Amniotic stem cell (primary cell): ENCODE measurements at regions not wholly inside any gene's neighbourhood (a gene's known extent, or its start where the extent isn't known, plus 50 kb on each side); places are given as distances from the start of the nearest gene placed in this dataset.

ENCODE experiments used
- DNase-seq: peaks from one replicate; lab custom pipeline; 2025; lab: John Stamatoyannopoulos, UW

DNA sequence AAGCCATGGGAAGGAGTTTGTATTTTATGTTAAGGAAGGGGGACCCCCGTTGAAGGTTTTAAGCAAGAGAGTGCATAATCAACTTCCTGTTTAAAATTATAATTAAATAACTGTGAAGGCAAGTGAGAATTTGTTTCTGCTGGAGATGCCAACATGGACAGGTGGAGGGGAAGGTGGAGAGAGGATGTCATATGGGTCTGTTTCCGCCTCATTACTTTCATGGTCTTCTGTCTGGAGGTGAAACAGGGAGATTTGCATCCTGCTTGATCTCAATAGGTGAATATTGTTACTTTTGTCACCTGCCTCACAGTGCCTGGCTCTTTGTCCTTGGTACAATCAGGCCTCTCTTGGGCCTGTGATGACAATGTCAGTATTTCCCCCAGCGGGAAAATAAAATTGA is 300.6 kb upstream of the LMCD1 start:
- no peak for DNase-seq

DNA sequence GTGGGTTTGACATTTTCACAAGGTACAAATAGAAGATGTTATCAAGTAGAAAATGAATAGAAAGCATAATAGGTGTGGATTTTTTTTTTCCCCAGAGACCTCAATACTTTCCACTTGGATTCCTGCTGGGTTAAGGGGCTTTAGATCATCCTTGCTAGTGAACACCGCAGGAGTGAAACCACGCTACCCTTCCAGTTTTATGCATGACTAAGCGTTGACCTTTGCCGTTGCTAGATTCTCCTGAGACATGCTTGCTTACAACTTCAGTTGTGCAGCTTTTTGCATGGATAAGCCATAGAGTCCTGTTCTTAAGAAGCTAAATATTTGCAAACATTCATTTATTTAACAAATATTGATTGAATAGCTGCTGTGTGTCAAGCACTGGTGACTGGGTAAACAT is 299.7 kb upstream of the LMCD1 start:
- no peak for DNase-seq

DNA sequence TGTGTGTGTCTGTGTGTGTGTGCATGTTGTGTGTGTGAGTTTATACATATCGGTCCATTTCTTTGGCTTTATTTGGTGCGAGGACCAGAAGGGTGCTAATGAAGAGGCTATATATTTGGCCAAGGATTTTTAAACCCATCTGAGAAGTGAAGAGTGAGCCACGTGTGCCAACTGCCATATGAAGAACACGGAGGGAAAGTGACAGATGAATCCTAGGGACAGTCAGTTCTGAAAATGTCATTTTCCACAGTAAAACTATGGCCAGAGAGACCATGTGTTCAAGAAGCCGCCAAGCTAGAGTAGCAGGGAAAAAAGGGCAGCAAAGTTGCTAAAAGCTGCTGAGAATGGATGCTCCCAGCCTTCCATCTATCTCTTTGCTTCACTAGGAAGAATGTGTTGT is 297.3 kb upstream of the LMCD1 start:
- DNase-seq = no peak

DNA sequence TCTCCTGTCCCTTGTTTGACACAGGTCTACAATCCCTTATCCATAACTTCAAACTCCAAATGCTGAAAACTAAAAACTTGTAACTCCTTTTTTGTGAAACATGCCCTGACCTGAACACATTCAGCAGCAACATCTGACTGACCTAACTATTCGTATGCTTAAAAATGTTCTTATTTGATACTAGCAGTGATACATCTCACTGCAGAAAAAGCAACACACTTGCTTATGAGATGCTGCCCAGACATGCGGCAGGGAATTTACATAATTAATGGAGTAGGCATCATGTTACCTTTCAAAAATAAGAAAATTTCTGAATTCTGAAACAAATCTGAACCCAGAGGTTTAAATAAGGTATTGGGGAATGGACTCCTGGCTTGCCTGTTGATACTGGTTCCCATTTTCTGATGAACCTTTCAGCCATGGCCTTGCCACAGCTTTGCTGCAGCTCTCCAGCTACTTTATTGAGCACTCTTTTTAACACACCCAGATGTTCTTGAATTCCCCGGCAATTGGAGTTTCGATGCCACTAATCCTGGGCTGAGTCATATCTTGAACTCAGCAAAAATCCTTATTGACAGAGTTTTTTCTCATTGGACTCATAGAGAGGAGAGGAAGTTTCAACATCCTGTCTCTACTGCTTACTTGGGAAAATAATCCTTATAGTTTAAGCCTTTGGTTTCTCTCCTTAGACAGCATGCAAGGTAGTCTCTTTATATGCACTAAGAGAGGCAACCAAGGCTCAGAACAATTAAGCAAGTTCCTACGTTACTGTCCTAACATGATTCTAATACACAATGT is 296.6 kb upstream of the LMCD1 start:
- no peak for DNase-seq

DNA sequence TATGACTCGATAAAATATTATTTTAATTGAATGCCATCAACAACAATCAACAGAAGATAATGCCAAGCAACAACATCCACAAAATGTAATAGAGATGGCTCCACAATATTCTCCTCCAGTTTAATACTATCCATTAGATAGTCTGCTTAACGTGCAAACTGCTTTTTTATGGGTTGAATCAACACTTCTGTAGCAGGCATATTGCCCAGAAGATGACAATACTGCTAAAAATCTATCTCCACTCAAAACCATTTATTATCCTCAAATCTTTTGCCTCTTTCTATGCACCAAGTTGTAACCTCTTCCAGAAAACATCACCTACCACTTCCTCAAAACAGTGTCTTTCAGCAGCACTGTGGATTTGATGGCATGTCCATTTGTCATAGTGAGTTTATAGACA is 295.7 kb upstream of the LMCD1 start:
- no peak for DNase-seq

DNA sequence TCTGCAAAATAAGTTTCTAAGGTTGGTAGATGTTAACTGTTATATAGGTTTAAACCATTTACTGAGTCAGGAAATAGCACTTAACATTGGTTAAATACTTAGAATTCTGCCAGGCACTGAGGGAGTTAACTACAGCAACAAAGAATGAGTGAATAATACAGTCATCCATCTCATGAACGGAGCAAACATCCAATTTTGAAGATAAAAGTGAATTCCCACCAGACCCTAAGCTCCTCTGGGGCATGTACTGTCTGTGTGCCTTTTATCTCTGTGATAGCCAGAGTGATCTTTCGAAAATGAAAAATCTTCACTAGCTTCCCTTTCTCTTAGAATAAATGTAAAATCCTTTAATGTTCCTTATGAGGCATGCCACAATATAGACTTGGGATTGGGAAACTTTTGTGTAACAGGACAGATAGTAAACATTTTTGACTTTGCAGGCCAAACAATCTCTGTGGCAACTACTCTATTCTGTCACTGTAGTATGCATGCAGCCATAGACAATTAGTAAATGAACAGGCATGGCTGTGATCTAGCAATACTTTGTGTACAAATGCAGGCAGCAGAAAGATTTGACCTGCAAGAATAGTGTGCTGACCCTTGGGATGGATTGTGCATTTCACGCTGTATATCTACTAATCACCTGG is 294.5 kb upstream of the LMCD1 start:
- no peak for DNase-seq

DNA sequence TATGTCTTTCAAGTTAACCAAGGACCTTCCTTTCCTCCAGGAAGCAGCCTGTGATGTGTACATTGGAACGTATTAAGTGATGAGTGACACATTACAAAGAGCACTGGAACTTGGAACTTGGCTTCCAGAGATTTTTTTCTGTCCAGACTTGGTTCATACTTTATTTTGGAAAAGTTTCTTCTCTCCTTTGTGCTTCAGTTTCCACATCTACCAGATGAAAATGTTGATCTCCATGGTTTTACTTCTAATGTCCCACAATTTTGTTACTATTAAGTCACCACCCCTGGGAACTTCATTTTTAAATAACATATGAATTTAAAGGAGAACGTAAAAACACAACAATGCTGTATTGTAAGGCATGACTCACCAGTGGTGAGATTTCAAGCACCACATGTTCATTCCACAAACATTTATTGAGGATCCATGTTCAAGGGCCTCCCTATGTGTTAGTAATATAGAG is 290.7 kb upstream of the LMCD1 start:
- no peak for DNase-seq

DNA sequence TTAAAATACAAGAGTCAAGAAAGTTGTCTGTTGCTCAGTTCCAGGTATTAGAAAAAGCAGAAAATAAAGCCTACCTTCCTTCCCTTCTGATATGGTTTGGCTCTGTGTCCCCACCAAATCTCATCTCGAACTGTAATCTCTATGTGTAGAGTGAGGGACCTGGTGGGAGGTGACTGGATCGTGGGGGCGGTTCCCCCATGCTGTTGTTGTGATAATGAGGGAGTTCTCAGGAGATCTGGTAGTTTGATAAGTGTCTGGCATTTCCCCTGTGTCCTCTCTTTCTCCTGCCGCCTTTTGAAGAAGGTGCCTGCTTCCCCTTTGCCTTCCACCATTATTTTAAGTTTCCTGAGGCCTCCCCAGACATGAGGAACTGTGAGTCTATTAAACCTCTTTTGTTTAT is 288.8 kb upstream of the LMCD1 start:
- no peak for DNase-seq

DNA sequence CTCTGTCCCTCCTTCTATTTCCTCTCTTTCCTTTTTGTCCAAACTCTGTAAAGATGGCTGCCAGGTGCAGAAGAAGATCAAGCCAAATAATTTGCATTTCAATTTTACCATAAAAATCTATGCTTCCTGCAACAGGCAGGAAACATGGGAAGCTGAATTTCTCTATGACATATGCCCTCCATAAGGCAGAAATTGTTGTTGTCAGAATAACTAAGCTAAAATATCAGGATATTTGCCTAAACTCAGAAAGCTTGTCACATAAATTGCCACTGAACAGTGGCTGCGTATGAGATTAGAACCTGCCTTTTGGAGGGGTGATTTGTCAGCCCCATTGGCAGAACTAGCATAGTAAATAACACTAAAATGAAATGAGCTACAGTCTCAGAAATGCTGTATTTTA is 288.3 kb upstream of the LMCD1 start:
- DNase-seq = no peak

DNA sequence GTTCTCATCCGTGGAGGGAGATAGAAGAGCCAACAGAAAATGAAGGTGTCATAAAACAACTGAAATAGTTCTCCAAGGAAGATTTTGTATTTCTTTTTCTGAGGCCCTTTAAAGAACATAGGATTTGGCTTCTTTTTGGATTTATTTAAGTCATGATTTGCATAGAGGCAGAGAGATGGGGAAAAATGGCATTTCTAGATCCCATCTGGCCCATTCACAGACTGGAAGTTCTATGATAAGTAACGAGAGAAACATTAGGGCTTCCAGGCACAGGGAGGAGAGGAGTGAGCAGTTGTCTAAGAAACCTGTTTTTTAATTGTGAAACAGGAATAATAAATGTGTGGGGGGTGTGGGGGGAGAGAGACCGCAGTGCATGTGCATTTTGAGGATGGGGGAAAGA is 285.8 kb upstream of the LMCD1 start:
- no peak for DNase-seq

DNA sequence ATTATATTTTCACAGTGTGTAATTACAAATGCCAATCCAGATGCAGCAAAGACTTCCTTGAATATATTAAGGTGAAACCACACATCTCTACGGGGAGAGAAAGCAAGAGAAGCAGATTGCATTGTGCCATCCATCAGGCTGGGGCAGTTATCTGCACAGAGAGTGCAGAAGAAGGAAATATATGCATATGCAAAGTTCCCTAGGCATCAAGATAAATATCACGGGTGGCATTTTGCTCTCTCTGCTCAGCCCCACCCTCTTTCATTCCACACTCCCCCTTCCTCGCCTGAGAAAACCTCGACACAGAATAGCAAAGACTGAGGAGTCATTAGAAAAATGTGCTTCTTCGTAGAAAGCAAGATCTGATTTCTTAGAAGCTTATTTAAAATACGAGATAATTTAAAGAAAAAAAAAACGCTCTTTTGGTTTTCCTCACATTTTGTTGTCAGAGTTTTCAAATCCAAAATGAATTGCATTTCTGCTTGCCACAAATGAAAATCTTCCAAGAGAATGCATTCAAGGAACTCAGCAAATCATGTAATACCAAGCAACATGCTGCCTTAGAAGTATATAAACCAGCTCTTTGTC is 283.2 kb upstream of the LMCD1 start:
- no peak for DNase-seq

DNA sequence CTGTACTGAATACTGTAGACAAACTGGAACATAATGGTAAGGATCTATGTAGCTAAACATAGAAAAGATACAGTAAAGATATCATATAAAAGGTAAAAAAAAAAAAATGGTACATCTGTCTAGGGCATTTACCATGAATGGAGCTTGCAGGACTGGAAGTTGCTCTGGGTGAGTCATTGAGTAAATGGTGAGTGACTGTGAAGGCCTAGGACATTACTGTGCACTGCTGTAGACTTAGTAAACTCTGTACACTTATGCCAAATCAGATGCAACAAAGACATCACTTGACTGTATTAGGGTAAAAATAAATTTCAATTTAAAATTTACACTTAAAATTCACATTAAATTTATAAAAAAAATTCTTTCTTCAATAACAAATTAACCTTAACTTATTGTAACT is 281.3 kb upstream of the LMCD1 start:
- no peak for DNase-seq

DNA sequence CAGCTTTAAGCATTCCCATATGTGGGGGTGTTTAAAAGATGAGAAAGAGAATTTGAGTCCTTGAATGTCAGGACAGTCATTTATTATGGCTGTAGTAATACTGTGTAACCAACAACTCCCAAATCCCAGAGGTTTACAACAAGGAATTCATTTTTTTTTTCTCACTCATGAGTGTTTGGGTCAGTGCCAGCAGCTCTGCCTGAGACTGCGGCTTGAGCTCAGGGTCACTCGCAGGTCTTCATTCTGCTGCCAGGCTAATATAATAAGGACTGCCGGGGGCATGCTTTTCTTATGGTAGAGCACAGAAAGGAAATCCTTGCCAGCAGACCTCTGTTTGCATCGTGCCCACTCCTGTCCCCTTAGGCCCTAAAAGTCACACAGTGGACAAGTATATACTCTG is 277.9 kb upstream of the LMCD1 start:
- DNase-seq = no peak

DNA sequence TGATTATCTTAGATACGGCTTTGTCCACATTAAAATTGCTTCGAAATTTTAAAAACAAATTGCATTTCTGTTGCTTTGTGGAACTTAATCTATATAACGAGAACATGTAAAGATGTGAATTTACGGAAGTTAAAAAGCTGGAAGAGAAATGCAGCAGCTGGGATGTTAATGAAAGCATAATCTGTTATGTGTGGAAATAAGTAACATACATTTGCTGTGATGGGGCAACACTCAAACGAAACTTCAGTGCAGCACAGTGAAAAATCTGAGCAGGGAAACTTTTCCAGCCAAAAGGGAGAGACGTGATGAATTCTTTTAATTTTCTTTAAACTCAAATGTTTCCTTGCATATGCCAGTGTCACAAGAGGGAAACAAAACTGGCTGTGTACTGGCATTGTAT is 276.7 kb upstream of the LMCD1 start:
- DNase-seq = no peak

DNA sequence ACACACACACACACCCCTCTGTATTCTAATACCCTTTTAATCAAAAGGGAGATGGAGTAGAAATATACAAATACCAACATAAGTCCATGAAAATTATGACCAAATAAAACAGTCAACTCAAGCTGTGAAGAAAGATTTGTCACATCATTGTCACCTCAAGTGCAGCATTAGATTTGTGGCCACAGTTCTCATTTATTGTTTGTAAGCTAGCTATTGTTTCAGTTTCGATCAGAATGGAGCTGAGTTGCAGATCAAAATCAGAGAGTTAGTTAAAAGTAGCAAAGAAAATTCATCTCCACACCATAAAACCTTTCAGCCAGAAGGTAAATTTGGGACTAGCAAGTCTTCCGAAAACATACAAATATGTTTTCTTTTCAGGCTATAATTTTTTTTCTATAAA is 267.7 kb upstream of the LMCD1 start:
- no peak for DNase-seq

DNA sequence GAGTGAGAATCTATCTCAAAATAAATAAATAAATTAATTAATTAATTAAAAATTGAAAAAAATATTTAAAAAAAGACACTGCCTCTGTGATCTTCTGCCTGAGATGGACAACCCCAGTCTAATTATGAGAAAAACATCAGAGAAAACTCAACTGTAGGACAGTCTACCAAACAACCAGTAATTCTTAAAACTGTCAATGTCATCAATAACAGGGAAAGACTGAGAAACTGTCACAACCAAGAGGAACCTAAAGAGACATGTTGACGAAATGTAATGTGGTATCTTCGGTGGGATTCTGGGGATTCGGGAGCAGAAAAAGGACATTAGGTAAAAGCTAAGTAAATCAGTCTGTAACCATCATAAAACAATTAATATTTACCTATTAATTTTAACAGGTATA is 265.4 kb upstream of the LMCD1 start:
- DNase-seq = no peak

DNA sequence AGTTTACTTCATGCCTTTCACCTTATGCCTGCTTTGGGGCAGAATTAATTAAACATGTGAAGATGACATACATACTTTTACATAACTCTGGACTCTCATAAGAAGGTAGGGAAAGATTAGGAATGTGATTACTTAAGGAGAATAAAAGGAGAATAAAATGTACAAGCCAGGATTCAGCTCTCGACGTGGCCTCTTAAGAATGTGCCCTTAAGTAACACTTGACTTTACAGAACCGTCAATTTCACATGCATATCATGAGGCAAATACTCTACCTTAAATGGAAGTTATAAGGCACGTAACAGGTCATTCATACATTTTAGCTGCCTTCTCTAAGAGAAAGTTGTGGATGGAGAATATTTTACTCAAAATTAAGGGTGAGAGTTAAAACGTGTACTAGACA is 263.7 kb upstream of the LMCD1 start:
- DNase-seq = no peak

DNA sequence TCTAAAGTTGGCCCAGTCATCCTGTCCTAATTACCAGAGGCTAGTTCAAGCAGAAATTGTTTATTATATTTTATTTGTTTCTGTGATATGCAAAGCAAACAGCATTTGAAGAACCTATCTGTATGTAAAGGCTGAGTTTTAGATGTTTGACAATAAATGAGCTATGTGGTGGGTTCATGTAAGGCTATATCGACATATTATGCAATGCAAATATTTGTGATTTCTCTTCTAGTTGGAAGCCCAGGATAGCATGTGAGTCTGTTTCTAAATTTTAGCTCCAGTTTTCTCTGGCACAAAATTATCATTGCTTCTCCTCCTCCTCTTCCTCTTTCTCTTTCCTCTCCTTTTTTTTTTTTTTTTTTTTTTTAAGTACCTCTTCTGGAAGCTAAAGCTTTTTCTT is 263.2 kb upstream of the LMCD1 start:
- DNase-seq = no peak

DNA sequence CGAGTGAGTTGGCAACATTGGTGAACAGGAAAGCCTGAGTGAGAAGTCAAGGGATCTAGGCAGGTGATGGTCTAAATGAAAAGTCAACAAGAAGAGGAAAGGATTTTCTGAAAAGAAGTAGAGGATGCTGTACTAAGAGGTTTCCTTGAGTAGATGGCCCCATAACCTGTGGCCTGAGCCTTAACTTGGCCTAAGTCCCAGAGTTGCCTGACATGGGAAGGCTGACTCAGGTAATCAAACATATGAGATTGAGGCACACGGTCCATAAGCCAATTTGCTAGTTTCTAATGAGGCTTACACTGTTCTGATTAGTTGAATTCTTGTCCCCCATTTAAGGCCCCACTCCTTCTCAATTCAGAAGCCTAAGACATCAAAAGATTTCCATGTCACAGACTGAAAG is 262.5 kb upstream of the LMCD1 start:
- DNase-seq = no peak

DNA sequence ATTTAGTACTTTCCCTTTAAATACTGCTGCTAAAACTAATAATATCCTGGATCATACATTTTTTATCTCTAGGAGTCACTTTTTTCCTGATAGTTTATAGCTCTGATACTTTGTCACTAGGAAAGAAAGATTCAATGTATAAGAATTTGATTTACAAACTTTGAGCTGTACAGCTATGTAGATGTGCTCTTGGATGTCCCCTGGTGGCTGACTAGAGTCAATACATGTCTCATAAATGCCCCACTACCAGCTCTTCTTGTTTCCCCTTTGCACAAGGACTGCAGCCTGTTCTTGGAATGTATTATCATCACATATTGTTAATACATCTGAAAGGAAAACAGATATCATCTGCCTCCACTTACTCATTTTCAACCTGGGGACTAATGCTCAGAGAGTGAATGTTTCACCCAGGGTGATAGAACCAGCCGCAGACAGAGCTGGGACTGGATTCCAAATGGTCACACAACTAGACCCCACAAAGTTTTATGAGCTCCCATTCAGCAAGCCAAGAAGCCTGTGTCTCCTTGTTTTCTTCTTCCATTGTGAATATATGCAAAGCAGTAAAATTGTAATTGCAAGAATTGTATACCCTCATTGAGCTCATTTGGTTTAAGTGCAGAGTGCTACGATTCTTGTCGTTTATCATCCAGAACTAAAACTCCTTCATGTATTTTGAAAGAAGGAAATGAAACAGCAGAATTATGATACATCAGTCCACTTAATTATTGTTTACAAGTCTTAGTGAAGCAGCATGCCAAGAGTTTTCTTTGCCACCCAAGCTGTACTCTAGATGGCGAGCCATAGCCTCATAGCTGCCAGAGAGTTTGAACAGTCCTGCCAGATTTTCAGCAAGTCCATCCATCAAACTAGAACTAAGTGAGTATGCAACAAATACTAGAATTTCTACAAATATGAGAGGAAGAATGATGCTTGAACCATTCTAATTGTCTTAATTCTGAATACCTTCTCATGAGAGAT is 261.6 kb upstream of the LMCD1 start:
- DNase-seq = peak; percentile 20

DNA sequence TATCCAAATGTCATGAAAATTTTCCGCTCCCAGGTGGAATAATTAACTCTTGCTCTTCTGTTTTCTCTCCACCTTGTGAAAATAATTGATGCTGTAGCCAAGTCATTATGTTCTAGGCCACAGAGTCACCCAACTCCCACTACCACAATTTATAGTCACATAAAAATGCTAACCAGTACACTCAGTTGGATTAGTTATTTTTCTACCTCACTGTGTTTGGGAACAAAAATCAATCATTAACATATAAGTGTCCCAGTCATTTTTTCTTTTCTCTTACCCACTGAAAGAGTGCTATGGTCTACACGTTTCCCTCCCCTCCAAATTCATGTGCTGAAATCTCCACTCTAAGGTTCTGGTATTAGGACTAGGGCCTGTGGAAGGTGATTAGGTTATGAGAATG is 255.6 kb upstream of the LMCD1 start:
- DNase-seq = no peak

DNA sequence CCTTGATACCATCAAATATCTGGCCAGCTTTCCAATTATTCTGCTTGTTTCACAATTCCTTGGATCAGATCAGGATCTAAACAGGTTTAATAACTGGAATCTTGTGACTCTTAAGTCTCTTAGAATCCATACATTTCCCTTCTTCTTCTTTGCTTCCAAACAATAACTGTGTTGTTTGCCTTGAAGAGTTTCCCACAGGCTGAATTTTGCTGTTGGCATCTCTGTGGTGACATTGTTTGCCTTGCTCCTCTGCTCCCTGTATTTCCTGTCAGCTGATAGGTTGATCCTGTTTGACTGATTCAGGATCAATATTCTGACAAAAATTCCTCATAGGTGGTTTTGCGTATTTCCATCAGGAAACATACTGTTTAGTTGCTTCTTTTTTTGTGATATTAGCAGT is 248.4 kb upstream of the LMCD1 start:
- DNase-seq = no peak
